IPS DF 4.7 (cell line): ENCODE measurements at regions not wholly inside any gene's neighbourhood (a gene's known extent, or its start where the extent isn't known, plus 50 kb on each side); places are given as distances from the start of the nearest gene placed in this dataset.
"Not testable (repeated sequence)": the region's sequence is repeated elsewhere in the genome, so short reads cannot be mapped to it uniquely, and the experiment has no call there.

Source experiments
- DNase-seq: peaks from one replicate; pipeline ENCODE4 v3.0.0-alpha.2; 2013; ENCODE audit warnings: low spot score; ENCODE audit errors: extremely low read depth

DNA sequence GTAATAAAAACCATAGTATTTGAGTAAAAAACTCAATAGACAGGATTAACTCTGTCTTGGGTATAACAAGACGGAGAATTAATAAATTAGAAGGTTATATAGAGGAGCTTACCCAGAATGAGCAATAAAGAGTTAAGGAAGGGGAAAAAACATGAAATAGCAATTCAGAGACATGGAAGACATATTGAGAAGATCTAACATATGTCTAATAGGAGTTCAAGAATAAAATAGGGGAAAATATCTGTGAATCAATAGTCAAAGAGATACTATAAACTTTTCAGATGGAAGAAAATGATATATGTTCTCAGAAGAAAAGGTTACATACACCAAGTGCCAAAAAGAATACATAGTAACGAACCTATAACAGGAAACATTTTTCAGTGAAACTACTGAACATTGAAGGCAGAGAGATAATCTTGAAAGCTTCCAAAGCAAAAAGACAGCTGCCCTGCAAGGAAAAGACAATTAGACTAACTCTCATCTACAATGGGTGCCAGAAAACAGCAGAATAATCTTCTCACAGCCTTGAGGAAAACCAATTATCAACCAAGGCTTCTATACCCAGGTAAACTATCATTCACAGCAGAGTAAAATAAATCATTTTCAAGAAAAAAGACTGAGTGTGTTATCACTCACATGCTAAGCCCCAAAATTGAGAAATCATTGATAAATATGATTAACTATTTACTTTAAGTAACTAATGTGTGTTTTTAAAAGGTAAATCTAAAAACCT is 106.0 kb downstream of the ENC1 start:
- DNase-seq = no peak

DNA sequence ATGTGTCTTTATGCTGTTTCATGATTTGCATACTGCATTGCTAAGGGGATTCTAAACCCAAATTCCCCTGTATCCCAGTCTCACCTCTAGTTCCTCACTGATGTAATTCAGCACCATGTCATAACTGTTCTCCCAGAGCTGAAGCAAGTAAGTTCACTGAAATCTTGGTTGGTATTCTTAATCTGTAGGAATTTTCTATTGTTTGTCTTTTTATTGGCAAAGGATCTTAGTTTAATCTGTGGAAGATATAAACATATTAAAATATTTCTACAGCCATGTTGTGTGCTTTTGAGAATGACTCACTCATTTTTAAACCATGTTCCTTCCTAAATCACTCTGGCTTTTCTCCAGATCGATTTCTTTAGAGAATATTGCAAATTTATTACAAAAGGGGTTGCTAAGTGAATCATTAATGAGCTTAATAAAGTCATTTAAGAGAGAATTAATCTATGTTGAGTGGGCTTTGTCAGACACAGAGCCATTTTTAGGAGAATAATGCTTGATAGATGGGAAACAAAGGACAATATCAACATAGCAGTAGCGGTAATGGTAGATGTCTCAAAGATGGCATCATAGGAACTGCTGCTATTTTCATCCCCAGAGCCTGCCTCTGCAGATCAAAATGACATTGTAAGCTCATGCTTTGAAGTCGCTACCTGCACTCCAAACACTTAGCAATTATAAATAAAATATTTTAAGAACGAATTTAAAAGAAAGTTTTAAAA is 110.0 kb downstream of the ENC1 start:
- no peak for DNase-seq

DNA sequence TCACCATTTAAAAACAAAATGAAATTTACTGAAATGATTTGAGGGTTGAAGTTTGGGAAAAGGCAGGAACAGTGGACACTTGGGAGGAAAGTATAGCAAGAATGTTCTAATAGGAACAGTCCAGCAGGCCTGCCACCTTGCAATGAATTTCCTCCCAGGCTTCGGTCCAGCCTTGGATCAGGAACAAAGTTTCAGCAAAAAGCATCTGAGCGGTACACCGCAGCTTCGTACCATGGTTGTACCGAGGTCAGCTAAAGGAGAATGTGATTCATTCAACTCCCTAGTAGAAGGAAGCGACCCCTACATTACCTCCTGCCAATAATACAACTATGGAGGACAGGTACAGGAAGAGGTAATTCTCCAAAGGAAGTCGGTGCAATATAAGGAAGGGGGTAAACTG is 111.4 kb downstream of the ENC1 start:
- DNase-seq = no peak

DNA sequence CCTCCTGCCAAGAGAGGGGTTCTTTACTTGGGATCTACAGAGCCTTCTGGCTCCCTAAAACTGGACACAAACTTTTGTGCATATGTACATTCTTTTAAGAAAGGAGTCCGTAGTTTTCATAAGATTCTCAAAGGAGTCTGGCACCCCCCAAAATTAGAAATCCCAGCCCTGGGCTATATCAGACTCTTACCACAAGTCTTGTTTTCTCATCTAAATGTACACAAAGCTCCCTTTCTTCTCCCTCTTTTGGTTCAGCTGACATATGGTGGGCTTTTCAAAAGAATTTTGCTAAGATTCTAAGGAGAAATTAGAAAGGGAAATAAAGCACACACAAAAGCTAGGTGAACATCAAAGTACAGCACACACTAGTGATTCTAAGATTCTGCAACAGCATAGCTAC is 114.4 kb downstream of the ENC1 start:
- DNase-seq = no peak

GRCh38 chr5:74524767-74525166 is 115.8 kb downstream of the ENC1 start:
- DNase-seq = not testable (repeated sequence)

DNA sequence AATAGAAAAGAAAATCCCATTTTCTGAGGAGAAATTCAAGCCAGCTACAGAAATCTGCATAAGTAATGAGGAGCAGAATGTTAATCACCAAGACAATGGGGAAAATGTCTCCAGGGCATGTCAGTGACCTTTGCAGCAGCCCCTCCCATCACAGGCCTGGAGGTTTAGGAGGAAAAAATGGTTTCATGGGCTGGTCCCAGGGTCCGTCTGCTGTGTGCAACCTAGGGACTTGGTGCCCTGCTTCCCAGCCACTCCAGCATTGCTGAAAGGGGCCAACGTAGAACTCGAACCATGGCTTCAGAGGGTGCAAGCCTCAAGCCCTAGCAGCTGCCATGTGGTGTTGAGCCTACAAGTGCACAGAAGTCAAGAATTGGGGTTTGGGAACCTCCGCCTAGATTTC is 116.8 kb downstream of the ENC1 start:
- DNase-seq = not testable (repeated sequence)

DNA sequence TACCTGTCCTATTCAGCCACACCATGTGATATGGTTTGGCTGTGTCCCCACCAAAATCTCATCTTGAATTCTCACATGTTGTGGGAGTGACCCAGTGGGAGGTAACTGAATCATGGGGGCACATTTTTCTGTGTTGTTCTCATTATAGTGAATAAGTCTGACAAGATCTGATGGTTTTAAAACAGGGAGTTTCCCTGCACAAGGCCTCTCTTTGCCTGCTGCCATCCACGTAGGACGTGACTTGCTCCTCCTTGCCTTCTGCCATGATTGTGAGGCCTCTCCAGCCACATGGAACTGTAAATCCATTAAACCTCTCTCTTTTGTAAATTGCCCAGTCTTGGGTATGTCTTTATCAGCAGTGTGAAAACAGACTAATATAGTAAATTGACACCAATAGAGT is 117.7 kb downstream of the ENC1 start:
- not testable (repeated sequence) for DNase-seq

DNA sequence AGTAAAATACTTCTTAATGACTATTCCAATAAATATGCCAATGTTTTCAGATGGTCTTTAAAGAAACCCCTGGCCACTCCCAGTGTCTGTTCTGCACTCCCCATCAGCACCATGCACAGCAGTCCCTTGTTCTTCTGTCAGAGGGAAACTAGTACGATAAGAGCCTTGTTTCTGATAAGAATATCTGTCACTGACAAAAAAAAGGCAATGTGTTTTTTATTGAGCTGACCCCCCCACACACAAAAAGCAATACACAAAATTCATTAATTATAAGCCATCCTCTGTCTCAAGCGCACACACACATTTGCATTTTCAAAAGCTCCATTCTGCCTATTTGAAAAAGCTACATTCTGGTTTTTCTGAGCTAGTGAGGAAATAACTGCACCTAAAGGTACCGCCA is 119.1 kb downstream of the ENC1 start:
- no peak for DNase-seq

DNA sequence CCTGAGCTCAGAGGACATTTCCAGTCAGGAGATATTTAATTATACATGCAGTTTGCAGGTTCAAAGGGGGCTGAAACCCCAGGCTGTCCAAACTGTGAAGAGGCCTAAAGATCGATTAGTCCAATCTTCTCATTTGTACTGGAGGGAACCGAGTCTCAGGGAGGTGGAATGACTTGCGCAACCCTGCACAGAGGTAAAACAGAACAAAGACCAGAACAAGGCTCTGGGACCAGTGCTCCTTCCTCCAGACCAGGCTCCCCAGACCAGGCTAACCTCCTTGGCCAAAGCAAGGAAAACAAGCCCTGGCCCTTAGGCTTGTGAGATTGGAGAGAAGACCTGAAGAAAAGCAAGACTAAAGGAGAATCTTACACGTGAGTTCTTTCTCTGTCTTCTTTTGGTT is 120.8 kb downstream of the ENC1 start:
- no peak for DNase-seq

DNA sequence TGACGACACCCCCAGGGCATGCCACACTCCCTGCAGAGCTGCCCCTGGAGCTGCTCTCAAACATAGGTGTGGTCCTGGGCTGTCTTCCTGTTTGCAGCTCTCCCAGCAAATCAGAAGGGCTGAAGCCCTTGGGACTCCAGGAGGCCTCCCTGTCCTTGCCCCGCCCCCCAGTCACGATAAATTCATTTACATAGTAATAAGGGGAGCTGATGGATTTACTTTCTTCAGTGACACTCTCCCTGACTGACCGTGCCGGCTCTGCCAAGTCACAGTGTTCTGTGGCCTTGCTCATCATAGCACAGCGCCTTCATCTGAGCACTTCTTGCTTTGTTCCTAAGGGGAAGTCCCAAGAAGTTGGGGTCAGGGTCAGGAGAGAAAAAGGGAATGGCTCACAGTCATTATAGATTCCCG is 121.4 kb downstream of the ENC1 start:
- DNase-seq = no peak

- DNase-seq = no peak
Observed at GRCh38 chr5:74517700-74518099, 122.8 kb downstream of the ENC1 start.

- peak; percentile 30 for DNase-seq
Observed at GRCh38 chr5:74516211-74516636, 124.3 kb downstream of the ENC1 start.

- no peak for DNase-seq
Observed at GRCh38 chr5:74514888-74515551, 125.5 kb downstream of the ENC1 start.

DNA sequence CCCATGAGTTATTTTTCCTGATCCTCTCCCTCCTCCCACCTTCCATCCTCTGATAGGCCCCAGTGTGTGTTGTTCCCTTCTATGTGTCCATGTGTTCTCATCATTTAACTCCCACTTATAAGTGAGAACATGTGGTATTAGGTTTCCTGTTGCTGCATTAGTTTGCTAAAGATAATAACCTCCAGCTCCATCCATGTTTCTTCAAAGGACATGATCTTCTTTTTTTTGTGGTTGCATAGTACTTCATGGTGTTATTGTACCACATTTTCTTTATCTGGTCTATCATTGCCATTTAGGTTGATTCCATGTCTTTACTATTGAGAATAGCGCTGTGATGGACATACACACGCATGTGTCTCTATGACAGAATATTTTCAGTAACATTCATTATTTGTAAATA is 128.8 kb downstream of the ENC1 start:
- not testable (repeated sequence) for DNase-seq

- DNase-seq = no peak
Observed at GRCh38 chr5:74510476-74511075, 130.0 kb downstream of the ENC1 start.

GRCh38 chr5:74507370-74508005 is 133.0 kb downstream of the ENC1 start:
- DNase-seq = no peak

- no peak for DNase-seq
Observed at GRCh38 chr5:74506119-74506518, 134.4 kb downstream of the ENC1 start.

DNA sequence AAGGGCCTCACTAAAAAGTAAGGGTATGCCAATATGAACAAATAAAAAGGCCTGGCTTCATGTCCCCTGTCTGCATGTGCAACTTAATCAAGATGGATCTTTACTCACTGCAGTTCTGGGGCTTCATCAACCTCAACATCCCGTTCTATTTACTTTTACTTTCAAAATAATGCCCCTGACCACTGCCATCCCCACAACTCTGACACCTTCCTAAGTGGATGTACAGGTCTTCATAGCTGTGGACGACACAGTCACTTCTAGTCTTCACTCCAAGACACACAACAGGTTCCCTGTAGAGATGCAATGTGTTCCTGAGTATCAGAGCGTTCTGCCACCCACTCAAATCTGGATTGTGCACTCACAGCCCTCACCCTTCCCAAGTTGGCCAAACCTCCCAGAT is 136.1 kb downstream of the ENC1 start:
- no peak for DNase-seq

GRCh38 chr5:74502479-74502950 is 138.0 kb downstream of the ENC1 start:
- no peak for DNase-seq

- DNase-seq = no peak
Observed at GRCh38 chr5:74501674-74502478, 138.7 kb downstream of the ENC1 start.
